Duodenal mucosa (tissue), 2 donors: ENCODE measurements at regions not wholly inside any gene's neighbourhood (a gene's known extent, or its start where the extent isn't known, plus 50 kb on each side); places are given as distances from the start of the nearest gene placed in this dataset.

Source experiments
- H3K27ac ChIP-seq: one replicate; pipeline ENCODE4 v1.7.0; 2013; ENCODE audit warnings: low read depth, low read length
- H3K27me3 ChIP-seq, 2 donors: one replicate each; pipeline ENCODE4 v1.7.0; 2013; ENCODE audit warnings: low read length in 2 of 2, control low read depth in 1 of 2; ENCODE audit not compliant: insufficient read depth in 2 of 2, control insufficient read depth in 1 of 2
- H3K36me3 ChIP-seq, 2 donors: one replicate each; pipeline ENCODE4 v1.7.0; 2013; ENCODE audit warnings: low read length in 2 of 2, control low read depth in 1 of 2; ENCODE audit not compliant: insufficient read depth in 2 of 2, control insufficient read depth in 1 of 2
- H3K4me1 ChIP-seq, 2 donors: one replicate each; pipeline ENCODE4 v1.7.0; 2013; ENCODE audit warnings: low read length in 2 of 2, control low read depth in 1 of 2; ENCODE audit not compliant: insufficient read depth in 2 of 2, control insufficient read depth in 1 of 2
- H3K4me3 ChIP-seq, 2 donors: one replicate each; pipeline ENCODE4 v1.7.0; 2013; ENCODE audit warnings: low read length in 2 of 2, low read depth in 1 of 2
- H3K9ac ChIP-seq, 2 donors: one replicate each; pipeline ENCODE4 v1.7.0; 2013; ENCODE audit warnings: low read length in 2 of 2, low read depth in 1 of 2
- H3K9me3 ChIP-seq, 2 donors: one replicate each; pipeline ENCODE4 v1.7.0; 2013; ENCODE audit warnings: low read length in 2 of 2, control low read depth in 1 of 2; ENCODE audit not compliant: control insufficient read depth in 1 of 2

DNA sequence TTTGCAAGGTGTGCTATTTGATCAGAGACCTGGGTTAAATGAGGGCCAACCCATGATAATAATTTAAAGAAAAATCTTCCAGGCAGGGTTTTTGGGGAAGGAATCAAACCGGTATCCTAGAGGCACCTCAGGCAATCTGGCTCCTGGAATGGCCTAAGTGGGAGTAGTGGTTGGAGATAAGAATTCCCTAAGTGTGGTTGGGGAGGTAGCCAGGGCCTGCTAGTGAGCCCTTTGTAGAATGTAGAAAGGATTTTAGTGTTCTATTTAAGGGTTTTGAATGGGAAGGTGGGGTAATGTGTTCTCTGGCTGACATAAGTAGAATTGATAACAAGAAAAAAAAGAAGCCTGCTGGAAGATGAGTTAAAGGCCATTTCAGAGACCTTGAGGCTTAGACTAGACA is 422.2 kb downstream of the XIRP2 start:
- Histone ChIP-seq H3K9ac (no peak overlapping the region), H3K27ac (no peak overlapping the region), H3K9me3 (no peaks in the 10 kb centered on the region), H3K27me3 (no peaks in the 10 kb centered on the region), H3K4me1 (no peaks in the 10 kb centered on the region), H3K36me3 (no peaks in the 10 kb centered on the region), H3K4me3 (no peak overlapping the region)
